ENCODE measurements at regions not wholly inside any gene's neighbourhood (a gene's known extent, or its start where the extent isn't known, plus 50 kb on each side); places are given as distances from the start of the nearest gene placed in this dataset.
"Not testable (repeated sequence)": the region's sequence is repeated elsewhere in the genome, so short reads cannot be mapped to it uniquely, and the experiment has no call there.

DNA sequence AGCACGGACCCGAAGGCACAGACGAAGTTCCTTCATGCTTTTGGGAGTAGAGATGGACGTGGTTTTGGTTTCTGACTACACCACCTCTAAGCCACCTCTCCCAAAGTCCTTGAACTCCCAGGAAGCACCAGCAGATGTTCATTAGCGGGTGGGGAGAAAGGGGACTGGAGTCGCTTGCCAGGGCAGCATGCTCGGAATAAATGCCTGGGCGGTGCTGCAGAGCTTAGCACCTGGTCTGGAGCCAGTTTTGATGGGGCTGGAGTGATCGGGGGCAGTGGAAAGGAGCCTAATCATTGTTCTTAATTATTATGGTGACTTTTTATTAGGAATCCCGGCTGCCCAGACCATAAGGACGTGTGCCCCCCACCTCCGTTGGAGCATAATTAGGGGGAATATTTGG lies 220.8 kb downstream of the TFCP2L1 start:
- Histone ChIP-seq H3K4me3 (ENCODE audit: low read depth, low read length) (no peak overlapping the region), H3K36me3 (ENCODE audit: control insufficient read depth, insufficient read depth, low read length) (no peaks in the 10 kb centered on the region), H3K27me3 (ENCODE audit: control insufficient read depth, insufficient read depth, low read length) (peaks cover 34% of the 10 kb centered on the region)
- no peak for DNase-seq (ENCODE audit: low read depth)
- no peak for TF ChIP-seq CTCF (IDR thresholded peaks at IDR 0.05; ENCODE audit: insufficient read depth, low read length, poor library complexity, severe bottlenecking)

- DNase-seq (ENCODE audit: low read depth) = no peak
- Histone ChIP-seq H3K4me3 (ENCODE audit: low read depth, low read length) (no peak overlapping the region), H3K27me3 (ENCODE audit: control insufficient read depth, insufficient read depth, low read length) (peaks cover 37% of the 10 kb centered on the region), H3K36me3 (ENCODE audit: control insufficient read depth, insufficient read depth, low read length) (no peaks in the 10 kb centered on the region)
- no peak for TF ChIP-seq CTCF (IDR thresholded peaks at IDR 0.05; ENCODE audit: insufficient read depth, low read length, poor library complexity, severe bottlenecking)
Observed at GRCh38 chr2:121065239-121065638, 219.8 kb downstream of the TFCP2L1 start.

DNA sequence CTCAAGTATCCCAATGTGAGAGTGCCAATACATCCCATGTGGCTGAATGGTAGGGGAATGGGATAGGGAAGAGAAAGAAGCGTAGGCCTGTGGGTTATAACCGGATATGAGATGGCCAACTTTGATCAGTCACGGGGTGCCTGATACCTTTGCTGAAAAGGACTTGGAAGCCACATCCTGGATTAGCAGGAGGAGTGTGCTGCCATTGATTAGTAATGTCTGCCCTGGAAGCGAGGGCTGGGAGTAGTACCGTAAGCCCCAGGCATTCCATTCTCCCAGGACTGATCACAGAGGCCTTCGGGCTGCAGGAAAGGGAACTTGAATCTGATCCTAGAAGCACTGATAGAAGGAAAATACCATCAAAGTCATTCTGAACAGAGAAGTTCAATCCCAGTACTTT lies 218.5 kb downstream of the TFCP2L1 start:
- peaks cover 40% of the 10 kb centered on the region for H3K27me3 ChIP-seq (ENCODE audit: control insufficient read depth, insufficient read depth, low read length)

GRCh38 chr2:121068851-121069250 lies 216.2 kb downstream of the TFCP2L1 start:
- DNase-seq (ENCODE audit: low read depth) = no peak
- H3K4me3 ChIP-seq (ENCODE audit: low read depth, low read length) = no peak overlapping the region
- TF ChIP-seq CTCF (IDR thresholded peaks at IDR 0.05; ENCODE audit: insufficient read depth, low read length, poor library complexity, severe bottlenecking) = no peak

More for the DNA sequence above, 218.5 kb downstream of the TFCP2L1 start:
- no peak for TF ChIP-seq CTCF (IDR thresholded peaks at IDR 0.05; ENCODE audit: insufficient read depth, low read length, poor library complexity, severe bottlenecking)
- DNase-seq (ENCODE audit: low read depth) = no peak
- H3K36me3 ChIP-seq (ENCODE audit: control insufficient read depth, insufficient read depth, low read length) = no peaks in the 10 kb centered on the region
- no peak overlapping the region for H3K4me3 ChIP-seq (ENCODE audit: low read depth, low read length)

DNA sequence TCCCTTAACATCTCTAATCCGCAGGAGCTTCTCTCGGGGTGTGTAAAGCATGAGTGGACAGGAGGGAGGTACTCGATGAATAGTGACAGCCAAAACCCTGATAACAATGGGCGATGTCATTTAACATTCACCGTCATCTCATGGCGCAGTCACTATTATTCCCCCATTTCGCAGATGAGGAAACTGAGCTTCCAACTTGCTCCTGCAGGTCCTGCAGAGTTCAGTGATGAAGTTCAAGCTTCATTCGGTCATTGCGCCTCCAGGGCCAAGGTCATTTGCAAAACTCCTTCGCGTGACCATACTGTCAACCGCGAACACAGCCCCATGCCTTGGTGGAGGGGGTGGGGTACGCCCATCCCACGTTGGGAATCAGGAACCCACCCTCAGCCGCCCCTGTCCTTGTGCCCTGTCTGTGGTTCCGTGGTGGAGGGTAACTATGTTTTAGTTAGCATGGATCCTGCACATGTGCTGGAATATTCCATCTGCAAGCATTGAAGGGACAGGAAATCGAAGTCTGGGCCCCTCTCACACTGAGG lies 215.5 kb downstream of the TFCP2L1 start:
- H3K27me3 ChIP-seq (ENCODE audit: control insufficient read depth, insufficient read depth, low read length) = peaks cover 28% of the 10 kb centered on the region
- TF ChIP-seq CTCF (IDR thresholded peaks at IDR 0.05; ENCODE audit: insufficient read depth, low read length, poor library complexity, severe bottlenecking) = no peak
- DNase-seq (ENCODE audit: low read depth) = no peak
- no peak overlapping the region for H3K4me3 ChIP-seq (ENCODE audit: low read depth, low read length)
- no peaks in the 10 kb centered on the region for H3K36me3 ChIP-seq (ENCODE audit: control insufficient read depth, insufficient read depth, low read length)

More at GRCh38 chr2:121068851-121069250, 216.2 kb downstream of the TFCP2L1 start:
- Histone ChIP-seq H3K36me3 (ENCODE audit: control insufficient read depth, insufficient read depth, low read length) (no peaks in the 10 kb centered on the region), H3K27me3 (ENCODE audit: control insufficient read depth, insufficient read depth, low read length) (peaks cover 30% of the 10 kb centered on the region)

DNA sequence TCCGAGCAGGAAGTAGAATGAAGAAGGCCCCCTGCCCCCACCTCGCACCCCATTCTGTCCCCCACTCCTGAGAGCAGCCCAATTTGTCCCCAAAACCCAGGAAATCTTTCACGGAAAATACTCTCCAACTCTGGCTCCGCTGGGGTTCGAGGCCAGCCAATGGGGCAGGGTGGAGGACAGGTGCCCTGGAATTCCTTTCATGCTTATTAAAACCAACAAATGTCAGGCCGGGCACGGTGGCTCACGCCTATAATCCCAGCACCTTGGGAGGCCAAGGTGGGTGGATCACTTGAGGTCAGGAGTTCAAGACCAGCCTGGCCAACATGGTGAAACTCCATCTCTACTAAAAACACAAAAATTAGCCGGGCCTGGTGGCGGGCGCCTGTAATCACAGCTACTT lies 214.9 kb downstream of the TFCP2L1 start:
- not testable (repeated sequence) for H3K4me3 ChIP-seq (ENCODE audit: low read depth, low read length); H3K36me3 ChIP-seq (ENCODE audit: control insufficient read depth, insufficient read depth, low read length); DNase-seq (ENCODE audit: low read depth)
- H3K27me3 ChIP-seq (ENCODE audit: control insufficient read depth, insufficient read depth, low read length) = peaks cover 23% of the 10 kb centered on the region

All from kidney epithelial cell (primary cell).